Coronary artery (tissue), 2 donors: ENCODE measurements at regions not wholly inside any gene's neighbourhood (a gene's known extent, or its start where the extent isn't known, plus 50 kb on each side); places are given as distances from the start of the nearest gene placed in this dataset.

ENCODE experiments used
- DNase-seq: peaks from one replicate; pipeline ENCODE4 v3.0.0-alpha.2; 2017; ENCODE audit warnings: low spot score
- H3K27ac ChIP-seq, 2 donors: fragments of 200-600 bp; sonication (generic); one replicate each; pipeline ENCODE4 v1.5.1; 2016 to 2019
- H3K4me3 ChIP-seq: fragments of 200-600 bp; sonication (generic); 2 replicates; pipeline ENCODE4 v1.5.1; 2016; ENCODE audit warnings: mild to moderate bottlenecking, moderate library complexity
- CTCF ChIP-seq: fragments of 200-600 bp; sonication (generic); IDR thresholded peaks from one replicate; pipeline ENCODE4 v1.5.1; 2019; ENCODE audit warnings: antibody characterized with exemption

GRCh38 chr10:27391916-27392315, 112.2 kb upstream of the RAB18 start:
- Histone ChIP-seq H3K4me3 (no peak overlapping the region), H3K27ac (no peak overlapping the region)
- no peak for DNase-seq
- no peak for TF ChIP-seq CTCF

GRCh38 chr10:27391325-27391724, 112.8 kb upstream of the RAB18 start:
- Histone ChIP-seq H3K4me3 (no peak overlapping the region), H3K27ac (no peak overlapping the region)
- DNase-seq = no peak
- TF ChIP-seq CTCF = no peak

- Histone ChIP-seq H3K27ac (no peak overlapping the region), H3K4me3 (no peak overlapping the region)
- TF ChIP-seq CTCF = no peak
- DNase-seq = no peak
Observed at GRCh38 chr10:27390681-27391080, 113.4 kb upstream of the RAB18 start.

- no peak for TF ChIP-seq CTCF
- DNase-seq = no peak
- Histone ChIP-seq H3K27ac (no peak overlapping the region), H3K4me3 (no peak overlapping the region)
Observed at GRCh38 chr10:27388761-27389399, 115.2 kb upstream of the RAB18 start.

GRCh38 chr10:27383595-27384542, 120.2 kb upstream of the RAB18 start:
- no peak for TF ChIP-seq CTCF
- Histone ChIP-seq H3K27ac (no peak overlapping the region), H3K4me3 (no peak overlapping the region)
- DNase-seq = no peak

- Histone ChIP-seq H3K4me3 (no peak overlapping the region), H3K27ac (no peak overlapping the region)
- no peak for TF ChIP-seq CTCF
- DNase-seq = no peak
Observed at GRCh38 chr10:27382176-27382575, 121.9 kb upstream of the RAB18 start.
